Testis (tissue), 2 donors: ENCODE measurements at regions not wholly inside any gene's neighbourhood (a gene's known extent, or its start where the extent isn't known, plus 50 kb on each side); places are given as distances from the start of the nearest gene placed in this dataset.
"Not testable (repeated sequence)": the region's sequence is repeated elsewhere in the genome, so short reads cannot be mapped to it uniquely, and the experiment has no call there.

Source experiments
- CTCF ChIP-seq, 3 experiments: fragments of 450-650 bp in 2 of 3; fragments of 200-600 bp in 1 of 3; sonication (generic) in 1 of 3; IDR thresholded peaks; one replicate each; pipeline ENCODE4 v1.5.1; 2016 to 2019; ENCODE audit warnings: antibody characterized with exemption in 3 of 3, mild to moderate bottlenecking in 2 of 3, moderate library complexity in 1 of 3
- POLR2A ChIP-seq: fragments of 450-650 bp; IDR thresholded peaks from one replicate; pipeline ENCODE4 v1.6.1; 2017; ENCODE audit warnings: antibody characterized with exemption, mild to moderate bottlenecking, moderate library complexity

DNA sequence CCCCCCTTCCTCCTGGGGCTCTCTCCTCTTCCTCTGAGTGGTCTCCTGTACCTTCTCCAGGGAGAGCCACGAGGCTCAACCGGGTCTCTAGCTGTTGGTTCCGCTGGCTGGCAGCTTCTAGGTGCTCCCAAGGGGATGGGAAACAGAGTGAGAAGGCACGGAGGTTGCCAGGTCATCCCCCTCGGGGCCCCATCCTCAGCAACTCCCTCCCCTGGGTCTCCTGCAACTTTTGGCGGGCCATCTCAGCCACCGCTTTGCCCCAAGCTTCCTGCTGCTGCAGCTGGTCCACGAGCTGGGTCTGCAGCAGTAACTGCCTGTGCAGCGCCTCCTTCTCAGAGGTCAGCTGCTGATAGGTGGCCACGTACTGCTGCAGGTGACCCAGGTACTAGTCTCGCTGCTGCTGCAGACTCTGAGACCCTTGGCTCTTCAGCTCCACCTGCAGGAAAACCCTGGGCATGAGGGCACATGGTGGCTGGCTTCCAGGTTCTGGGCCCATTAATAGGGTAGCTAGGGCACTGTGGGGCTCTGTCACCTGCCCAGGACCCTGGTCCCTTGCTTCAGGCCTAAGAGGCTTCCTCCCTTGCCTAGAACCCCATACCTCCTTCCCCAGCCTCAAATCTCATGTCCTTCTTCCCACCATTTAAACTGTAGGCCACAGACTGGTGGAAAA lies 160.4 kb downstream of the TBC1D2B start:
- not testable (repeated sequence) for TF ChIP-seq POLR2A; CTCF (IDR thresholded peaks at IDR 0.05)
